ENCODE measurements at regions not wholly inside any gene's neighbourhood (a gene's known extent, or its start where the extent isn't known, plus 50 kb on each side); places are given as distances from the start of the nearest gene placed in this dataset.
A peak's percentile ranks its signal among the peaks of the same experiment; 100 is the strongest.

GRCh38 chr7:80082213-80082612 lies 52.4 kb upstream of the GNAI1 start:
- TF ChIP-seq, protein P1, sequence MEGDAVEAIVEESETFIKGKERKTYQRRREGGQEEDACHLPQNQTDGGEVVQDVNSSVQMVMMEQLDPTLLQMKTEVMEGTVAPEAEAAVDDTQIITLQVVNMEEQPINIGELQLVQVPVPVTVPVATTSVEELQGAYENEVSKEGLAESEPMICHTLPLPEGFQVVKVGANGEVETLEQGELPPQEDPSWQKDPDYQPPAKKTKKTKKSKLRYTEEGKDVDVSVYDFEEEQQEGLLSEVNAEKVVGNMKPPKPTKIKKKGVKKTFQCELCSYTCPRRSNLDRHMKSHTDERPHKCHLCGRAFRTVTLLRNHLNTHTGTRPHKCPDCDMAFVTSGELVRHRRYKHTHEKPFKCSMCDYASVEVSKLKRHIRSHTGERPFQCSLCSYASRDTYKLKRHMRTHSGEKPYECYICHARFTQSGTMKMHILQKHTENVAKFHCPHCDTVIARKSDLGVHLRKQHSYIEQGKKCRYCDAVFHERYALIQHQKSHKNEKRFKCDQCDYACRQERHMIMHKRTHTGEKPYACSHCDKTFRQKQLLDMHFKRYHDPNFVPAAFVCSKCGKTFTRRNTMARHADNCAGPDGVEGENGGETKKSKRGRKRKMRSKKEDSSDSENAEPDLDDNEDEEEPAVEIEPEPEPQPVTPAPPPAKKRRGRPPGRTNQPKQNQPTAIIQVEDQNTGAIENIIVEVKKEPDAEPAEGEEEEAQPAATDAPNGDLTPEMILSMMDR (IDR thresholded peaks at IDR 0.05; ENCODE audit: poor library complexity), result no peak
- TF ChIP-seq EZH2 (IDR thresholded peaks at IDR 0.05; ENCODE audit: borderline replicate concordance) (no peak), EZH2phosphoT487 (IDR thresholded peaks at IDR 0.05; ENCODE audit: low read depth, severe bottlenecking, unreplicated experiment) (no peak)
- Histone ChIP-seq H2AFZ (no peak overlapping the region), H3K9me2 (replicated peaks; ENCODE audit: insufficient read depth) (no peaks in the 10 kb centered on the region), H3K27ac (no peak overlapping the region), H3K4me1 (ENCODE audit: insufficient read depth) (no peaks in the 10 kb centered on the region), H4K20me1 (ENCODE audit: insufficient read depth, poor library complexity, severe bottlenecking) (no peaks in the 10 kb centered on the region), H3K4me2 (no peak overlapping the region), H3K4me3 (no peak overlapping the region), H3K9me3 (ENCODE audit: low read depth) (no peaks in the 10 kb centered on the region), H3K36me3 (replicated peaks; ENCODE audit: insufficient read depth, low read depth) (no peaks in the 10 kb centered on the region), H3K27me3 (no peaks in the 10 kb centered on the region), H3K79me2 (no peaks in the 10 kb centered on the region)
- no peak for DNase-seq (ENCODE audit: low spot score)

GRCh38 chr7:80078886-80079285 lies 55.7 kb upstream of the GNAI1 start:
- 92% methylated on average over 3 of the region's 3 CpGs for WGBS (ENCODE audit: low lambda C conversion rate, missing lambda C conversion rate)
- Histone ChIP-seq H3K9me2 (replicated peaks; ENCODE audit: insufficient read depth) (no peaks in the 10 kb centered on the region), H3K27me3 (no peaks in the 10 kb centered on the region), H3K4me1 (ENCODE audit: insufficient read depth) (no peaks in the 10 kb centered on the region), H3K4me2 (no peak overlapping the region), H2AFZ (no peak overlapping the region), H4K20me1 (ENCODE audit: insufficient read depth, poor library complexity, severe bottlenecking) (no peaks in the 10 kb centered on the region), H3K79me2 (no peaks in the 10 kb centered on the region), H3K9me3 (ENCODE audit: low read depth) (no peaks in the 10 kb centered on the region), H3K27ac (no peak overlapping the region), H3K4me3 (no peak overlapping the region), H3K36me3 (replicated peaks; ENCODE audit: insufficient read depth, low read depth) (no peaks in the 10 kb centered on the region)
- TF ChIP-seq EZH2 (IDR thresholded peaks at IDR 0.05; ENCODE audit: borderline replicate concordance), result no peak
- TF ChIP-seq EZH2phosphoT487 (IDR thresholded peaks at IDR 0.05; ENCODE audit: low read depth, severe bottlenecking, unreplicated experiment), result no peak
- TF ChIP-seq, protein P1 (IDR thresholded peaks at IDR 0.05; ENCODE audit: poor library complexity), result no peak
- DNase-seq (ENCODE audit: low spot score), result no peak

- DNase-seq (ENCODE audit: low spot score), result no peak
- H3K4me2 ChIP-seq, result peak overlapping the region; percentile 67
- WGBS (ENCODE audit: low lambda C conversion rate, missing lambda C conversion rate), result 54% methylated on average over 5 of the region's 5 CpGs
- peak overlapping the region; percentile 50 for H3K27ac ChIP-seq
- H3K9me3 ChIP-seq (ENCODE audit: low read depth), result no peaks in the 10 kb centered on the region
- no peaks in the 10 kb centered on the region for H3K9me2 ChIP-seq (replicated peaks; ENCODE audit: insufficient read depth)
- H3K4me3 ChIP-seq, result peak overlapping the region; percentile 32
- H4K20me1 ChIP-seq (ENCODE audit: insufficient read depth, poor library complexity, severe bottlenecking), result no peaks in the 10 kb centered on the region
- H2AFZ ChIP-seq, result peak overlapping the region; percentile 76
- no peaks in the 10 kb centered on the region for H3K79me2 ChIP-seq
- TF ChIP-seq EZH2phosphoT487 (IDR thresholded peaks at IDR 0.05; ENCODE audit: low read depth, severe bottlenecking, unreplicated experiment) (no peak), EZH2 (IDR thresholded peaks at IDR 0.05; ENCODE audit: borderline replicate concordance) (no peak)
- TF ChIP-seq, protein P1 (IDR thresholded peaks at IDR 0.05; ENCODE audit: poor library complexity), result no peak
- no peaks in the 10 kb centered on the region for H3K36me3 ChIP-seq (replicated peaks; ENCODE audit: insufficient read depth, low read depth)
- H3K27me3 ChIP-seq, result no peaks in the 10 kb centered on the region
- H3K4me1 ChIP-seq (ENCODE audit: insufficient read depth), result no peaks in the 10 kb centered on the region
These were observed 56.4 kb upstream of the GNAI1 start for GRCh38 chr7:80078159-80078731.

DNA sequence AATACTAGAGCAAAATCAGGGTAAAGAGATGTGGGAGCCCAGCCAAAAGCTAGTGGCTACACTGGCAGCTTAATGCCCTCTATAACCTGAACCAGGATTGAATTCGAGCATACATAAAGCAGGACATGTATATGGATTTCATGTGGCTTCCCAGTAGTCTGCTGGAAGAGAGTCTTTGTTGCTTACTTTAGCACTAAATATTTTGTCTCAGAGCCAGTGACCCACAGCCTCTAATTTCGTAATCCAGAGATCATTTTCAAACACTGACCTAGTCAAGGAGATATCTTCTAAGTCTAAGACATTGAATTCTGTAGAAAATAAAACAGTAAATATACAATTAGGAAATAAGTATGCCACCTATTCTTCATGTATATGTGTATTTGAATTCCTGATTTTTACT lies 64.2 kb upstream of the GNAI1 start:
- TF ChIP-seq, protein P1 (IDR thresholded peaks at IDR 0.05; ENCODE audit: poor library complexity), result no peak
- TF ChIP-seq EZH2 (IDR thresholded peaks at IDR 0.05; ENCODE audit: borderline replicate concordance), result no peak
- no peak for TF ChIP-seq EZH2phosphoT487 (IDR thresholded peaks at IDR 0.05; ENCODE audit: low read depth, severe bottlenecking, unreplicated experiment)
- Histone ChIP-seq H3K4me1 (ENCODE audit: insufficient read depth) (no peaks in the 10 kb centered on the region), H4K20me1 (ENCODE audit: insufficient read depth, poor library complexity, severe bottlenecking) (no peaks in the 10 kb centered on the region), H3K27me3 (no peaks in the 10 kb centered on the region), H3K4me3 (no peak overlapping the region), H3K36me3 (replicated peaks; ENCODE audit: insufficient read depth, low read depth) (no peaks in the 10 kb centered on the region), H3K4me2 (no peak overlapping the region), H3K9me3 (ENCODE audit: low read depth) (no peaks in the 10 kb centered on the region), H3K27ac (no peak overlapping the region), H3K79me2 (no peaks in the 10 kb centered on the region), H2AFZ (no peak overlapping the region), H3K9me2 (replicated peaks; ENCODE audit: insufficient read depth) (no peaks in the 10 kb centered on the region)
- DNase-seq (ENCODE audit: low spot score), result no peak
- WGBS (ENCODE audit: low lambda C conversion rate, missing lambda C conversion rate), result 45% methylated on average over 2 of the region's 2 CpGs

All from hepatocyte (in vitro differentiated cells).